ENCODE measurements at regions not wholly inside any gene's neighbourhood (a gene's known extent, or its start where the extent isn't known, plus 50 kb on each side); places are given as distances from the start of the nearest gene placed in this dataset.
A peak's percentile ranks its signal among the peaks of the same experiment; 100 is the strongest.

DNA sequence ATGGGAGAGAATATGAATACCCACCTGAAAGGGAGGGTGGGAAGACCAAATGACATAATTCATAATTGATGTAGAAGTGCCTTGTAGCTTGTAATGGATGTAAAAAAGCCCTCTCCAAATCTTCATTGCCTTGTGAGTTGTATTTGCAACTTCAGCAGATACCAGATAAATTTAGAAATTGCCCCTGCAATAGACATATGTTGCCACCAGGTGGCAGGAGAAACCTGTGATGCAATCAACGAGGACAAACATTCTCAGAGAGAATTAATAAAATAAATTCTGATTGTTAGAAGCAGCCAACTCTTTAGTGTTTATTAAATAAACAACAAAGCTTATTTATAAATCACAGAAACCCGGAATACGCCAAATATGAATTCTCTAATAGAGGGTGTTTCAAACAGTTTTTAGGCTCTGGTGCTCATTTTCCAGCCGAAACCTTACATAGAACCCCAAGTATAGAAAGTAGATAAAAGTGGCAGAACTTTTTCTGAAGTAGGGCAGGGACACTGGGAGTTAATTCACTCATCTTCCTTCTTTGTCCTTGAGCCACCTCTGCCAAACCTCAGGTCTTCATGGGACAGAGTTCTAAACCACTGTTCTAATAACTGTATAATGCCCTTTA is 147.8 kb downstream of the TMEM38B start:
- Histone ChIP-seq H3K36me3 (ENCODE audit: control insufficient read depth in 4 of 4, insufficient read depth in 4 of 4, low read length in 4 of 4) (no peaks in the 10 kb centered on the region), H3K9ac (ENCODE audit: insufficient read depth in 1 of 2, low read length in 2 of 2) (no peak overlapping the region), H3K27me3 (ENCODE audit: control insufficient read depth in 3 of 3, insufficient read depth in 3 of 3, low read length in 2 of 3) (peaks cover 0 to 3% (median 0%) of the 10 kb centered on the region in 3 donors), H3K9me3 (ENCODE audit: control insufficient read depth in 4 of 4, insufficient read depth in 3 of 4, low read length in 3 of 4) (no peaks in the 10 kb centered on the region), H3K27ac (ENCODE audit: low read depth in 1 of 2, low read length in 1 of 2) (no peak overlapping the region), H3K4me3 (no peak overlapping the region), H3K4me1 (ENCODE audit: control insufficient read depth in 5 of 5, insufficient read depth in 5 of 5, low read length in 5 of 5) (peaks cover 0 to 2% (median 0%) of the 10 kb centered on the region in 5 donors)
- peak; percentile 36 for TF ChIP-seq CTCF (IDR thresholded peaks at IDR 0.05; ENCODE audit: control extremely low read depth, extremely low read depth)
- WGBS, 2 donors, result 41 to 48% methylated on average over 4 of the region's 4 CpGs
- no peak for ATAC-seq (ENCODE audit: insufficient read depth, low FRiP score)
- DNase-seq, result peak; percentile 49 to 68 (median 63)

DNA sequence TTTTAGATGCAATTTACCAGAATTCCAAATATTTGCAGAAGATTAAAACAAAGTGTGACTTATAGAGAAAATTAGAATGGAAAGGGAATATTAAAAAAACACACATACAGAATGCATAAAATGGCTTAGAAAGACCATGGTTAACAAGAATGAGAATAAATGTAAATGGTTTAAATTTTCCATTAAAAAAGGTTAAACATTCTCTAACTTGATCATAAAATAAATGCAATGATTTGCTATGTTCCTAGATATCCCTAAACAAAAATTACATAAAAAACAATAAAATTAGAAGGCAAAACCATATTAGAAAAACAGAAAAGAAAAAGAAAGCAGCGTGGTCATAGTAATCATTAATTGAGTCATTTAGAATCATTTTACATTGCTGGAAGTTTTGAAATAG is 152.5 kb downstream of the TMEM38B start:
- H3K4me3 ChIP-seq, result no peak overlapping the region
- no peak for ATAC-seq (ENCODE audit: insufficient read depth, low FRiP score)
- H3K36me3 ChIP-seq (ENCODE audit: control insufficient read depth in 4 of 4, insufficient read depth in 4 of 4, low read length in 4 of 4), result no peaks in the 10 kb centered on the region
- H3K4me1 ChIP-seq (ENCODE audit: control insufficient read depth in 5 of 5, insufficient read depth in 5 of 5, low read length in 5 of 5), result no peaks in the 10 kb centered on the region
- no peak overlapping the region for H3K9ac ChIP-seq (ENCODE audit: insufficient read depth in 1 of 2, low read length in 2 of 2)
- 89 to 97% methylated on average over 1 of the region's 1 CpG for WGBS, 2 donors
- TF ChIP-seq CTCF (IDR thresholded peaks at IDR 0.05; ENCODE audit: control extremely low read depth, extremely low read depth), result no peak
- peaks cover 0 to 3% (median 0%) of the 10 kb centered on the region in 4 donors for H3K9me3 ChIP-seq (ENCODE audit: control insufficient read depth in 4 of 4, insufficient read depth in 3 of 4, low read length in 3 of 4)
- no peaks in the 10 kb centered on the region for H3K27me3 ChIP-seq (ENCODE audit: control insufficient read depth in 3 of 3, insufficient read depth in 3 of 3, low read length in 2 of 3)
- no peak overlapping the region for H3K27ac ChIP-seq (ENCODE audit: low read depth in 1 of 2, low read length in 1 of 2)
- no peak for DNase-seq

GRCh38 chr9:105850852-105851500 is 156.6 kb downstream of the TMEM38B start:
- DNase-seq (no peak), ATAC-seq (ENCODE audit: insufficient read depth, low FRiP score) (no peak)
- Histone ChIP-seq H3K9ac (ENCODE audit: insufficient read depth in 1 of 2, low read length in 2 of 2) (no peak overlapping the region), H3K9me3 (ENCODE audit: control insufficient read depth in 4 of 4, insufficient read depth in 3 of 4, low read length in 3 of 4) (peaks cover 0 to 3% (median 0%) of the 10 kb centered on the region in 4 donors), H3K4me3 (no peak overlapping the region), H3K27me3 (ENCODE audit: control insufficient read depth in 3 of 3, insufficient read depth in 3 of 3, low read length in 2 of 3) (no peaks in the 10 kb centered on the region), H3K4me1 (ENCODE audit: control insufficient read depth in 5 of 5, insufficient read depth in 5 of 5, low read length in 5 of 5) (peaks cover 0 to 1% (median 0%) of the 10 kb centered on the region in 5 donors), H3K36me3 (ENCODE audit: control insufficient read depth in 4 of 4, insufficient read depth in 4 of 4, low read length in 4 of 4) (no peaks in the 10 kb centered on the region), H3K27ac (ENCODE audit: low read depth in 1 of 2, low read length in 1 of 2) (no peak overlapping the region)
- no peak for TF ChIP-seq CTCF (IDR thresholded peaks at IDR 0.05; ENCODE audit: control extremely low read depth, extremely low read depth)
- 49 to 67% methylated on average over 4 of the region's 4 CpGs for WGBS, 2 donors
